Spleen (tissue), 11 donors: ENCODE measurements at regions not wholly inside any gene's neighbourhood (a gene's known extent, or its start where the extent isn't known, plus 50 kb on each side); places are given as distances from the start of the nearest gene placed in this dataset.

Experiments
- DNase-seq: peaks from one replicate; pipeline ENCODE4 v3.0.0-alpha.2; 2020
- H3K27ac ChIP-seq, 8 donors: fragments of 200-600 bp; sonication (generic) in 7 of 8; 1 replicate in 4 of 8; 2 replicates in 4 of 8; pipeline versions ENCODE4 v1.5.0 to v1.8.0; 2016 to 2021; ENCODE audit warnings: inconsistent platforms in 4 of 8, mild to moderate bottlenecking in 4 of 8, moderate library complexity in 1 of 8
- H3K27me3 ChIP-seq, 7 donors: fragments of 200-600 bp; sonication (generic) in 6 of 7; replicated peaks in 1 of 7; 1 replicate in 4 of 7; 2 replicates in 3 of 7; pipeline versions ENCODE4 v1.5.0 to v1.8.0; 2016 to 2021; ENCODE audit warnings: inconsistent platforms in 3 of 7, mild to moderate bottlenecking in 1 of 7
- H3K36me3 ChIP-seq, 6 donors: fragments of 200-600 bp; sonication (generic) in 5 of 6; 1 replicate in 4 of 6; 2 replicates in 2 of 6; pipeline versions ENCODE4 v1.5.0 to v1.8.0; 2016 to 2021; ENCODE audit warnings: inconsistent platforms in 2 of 6
- H3K4me1 ChIP-seq, 6 donors: fragments of 200-600 bp; sonication (generic) in 5 of 6; 1 replicate in 3 of 6; 2 replicates in 3 of 6; pipeline versions ENCODE4 v1.5.0 to v1.8.0; 2016 to 2021; ENCODE audit warnings: inconsistent platforms in 3 of 6
- H3K4me3 ChIP-seq, 8 donors: fragments of 200-600 bp; sonication (generic) in 7 of 8; 1 replicate in 4 of 8; 2 replicates in 4 of 8; pipeline versions ENCODE4 v1.5.0 to v1.8.0; 2016 to 2021; ENCODE audit warnings: inconsistent platforms in 4 of 8, mild to moderate bottlenecking in 4 of 8, moderate library complexity in 2 of 8
- H3K9me3 ChIP-seq, 8 donors: fragments of 200-600 bp; sonication (generic) in 7 of 8; 1 replicate in 4 of 8; 2 replicates in 4 of 8; pipeline versions ENCODE4 v1.5.0 to v1.8.0; 2016 to 2021; ENCODE audit warnings: inconsistent platforms in 4 of 8
- POLR2A ChIP-seq, 3 donors: fragments of 450-650 bp; IDR thresholded peaks; one replicate each; pipeline ENCODE4 v1.5.1; 2017; ENCODE audit warnings: antibody characterized with exemption in 3 of 3, mild to moderate bottlenecking in 1 of 3
- POLR2AphosphoS5 ChIP-seq, 3 donors: sonication (generic); formaldehyde crosslinking; IDR thresholded peaks; one replicate each; pipeline ENCODE4 v1.5.1; 2017; ENCODE audit warnings: antibody characterized with exemption in 3 of 3
- WGBS, 5 donors: extraction: QIAGEN DNeasy Blood & Tissue Kit in 3 of 5; methylation state at CpG; one replicate each; pipeline versions ENCODE4 v1.1.5 to v1.1.7; 2013 to 2018; 5-methylcytosine and 5-hydroxymethylcytosine counted together
- intact Hi-C: fragments of 100-400 bp; cut with DNase I; formaldehyde crosslinking; loops from one replicate; pipeline ENCODE4 v1.15.0; 2023; ENCODE audit warnings: low total_unique reads
- TF ChIP-seq, protein P1 (sequence below), 11 experiments: fragments of 200-600 bp in 7 of 11; fragments of 450-650 bp in 4 of 11; sonication (generic) in 4 of 11; IDR thresholded peaks in 8 of 11; conservative IDR thresholded peaks in 3 of 11; 1 replicate in 7 of 11; 2 replicates in 4 of 11; pipeline versions ENCODE4 v1.4.0 to v1.8.0; 2016 to 2021; ENCODE audit warnings: antibody characterized with exemption in 11 of 11, inconsistent platforms in 4 of 11, mild to moderate bottlenecking in 1 of 11
- donor health status: healthy with polysubstance abuse.
- donor health status: DM: no; HTN: no; CAD: no; lungs with moderate emphysema.
- donor health status: DM: no; HTN: no; CAD: no.
- donor health status: Bipolar disorder and iron deficiency.
- donor health status: healthy.
- donor health status: DM: no; HTN: no; CAD: no.
- donor health status: DM: yes; HTN: yes; CAD: no.

DNA sequence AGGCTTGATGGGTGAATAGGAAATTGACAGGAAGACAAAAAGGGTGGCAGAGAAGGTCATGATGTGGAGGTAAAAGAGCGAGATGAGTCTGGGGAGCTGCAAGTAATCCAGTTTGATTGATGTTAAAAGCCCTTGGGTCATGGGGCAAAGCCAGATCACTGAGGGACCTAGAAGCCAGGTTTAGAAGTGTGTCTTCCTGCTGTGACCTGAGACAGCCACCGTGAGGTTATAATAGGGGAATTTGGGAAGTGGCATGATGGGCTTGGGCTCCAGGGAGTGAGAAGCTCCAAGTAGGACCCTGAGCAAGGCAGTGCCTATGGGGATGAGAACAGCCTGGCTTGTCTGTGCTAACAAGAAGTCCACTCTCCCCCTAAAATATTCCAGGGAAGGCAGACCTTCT, 298.5 kb downstream of the RPLP1 start:
- TF ChIP-seq POLR2A (IDR thresholded peaks at IDR 0.05) = no peak
- TF ChIP-seq POLR2AphosphoS5 (IDR thresholded peaks at IDR 0.05) = no peak
- TF ChIP-seq, protein P1, sequence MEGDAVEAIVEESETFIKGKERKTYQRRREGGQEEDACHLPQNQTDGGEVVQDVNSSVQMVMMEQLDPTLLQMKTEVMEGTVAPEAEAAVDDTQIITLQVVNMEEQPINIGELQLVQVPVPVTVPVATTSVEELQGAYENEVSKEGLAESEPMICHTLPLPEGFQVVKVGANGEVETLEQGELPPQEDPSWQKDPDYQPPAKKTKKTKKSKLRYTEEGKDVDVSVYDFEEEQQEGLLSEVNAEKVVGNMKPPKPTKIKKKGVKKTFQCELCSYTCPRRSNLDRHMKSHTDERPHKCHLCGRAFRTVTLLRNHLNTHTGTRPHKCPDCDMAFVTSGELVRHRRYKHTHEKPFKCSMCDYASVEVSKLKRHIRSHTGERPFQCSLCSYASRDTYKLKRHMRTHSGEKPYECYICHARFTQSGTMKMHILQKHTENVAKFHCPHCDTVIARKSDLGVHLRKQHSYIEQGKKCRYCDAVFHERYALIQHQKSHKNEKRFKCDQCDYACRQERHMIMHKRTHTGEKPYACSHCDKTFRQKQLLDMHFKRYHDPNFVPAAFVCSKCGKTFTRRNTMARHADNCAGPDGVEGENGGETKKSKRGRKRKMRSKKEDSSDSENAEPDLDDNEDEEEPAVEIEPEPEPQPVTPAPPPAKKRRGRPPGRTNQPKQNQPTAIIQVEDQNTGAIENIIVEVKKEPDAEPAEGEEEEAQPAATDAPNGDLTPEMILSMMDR (IDR thresholded peaks at IDR 0.05 in 8 of 11, conservative IDR thresholded peaks at IDR 0.05 in 3 of 11) = no peak
- WGBS, 5 donors = 73 to 89% (median 80%) methylated on average over 2 of the region's 2 CpGs
- intact Hi-C loops = no loop called here
- H3K4me3 ChIP-seq = no peak overlapping the region
- no peak overlapping the region for H3K27ac ChIP-seq
- H3K4me1 ChIP-seq = peaks cover 14 to 36% (median 20%) of the 10 kb centered on the region in 6 donors
- DNase-seq = no peak
- H3K9me3 ChIP-seq = peaks cover 0 to 11% (median 4%) of the 10 kb centered on the region in 8 donors
- H3K27me3 ChIP-seq = peaks cover 0 to 8% (median 0%) of the 10 kb centered on the region in 7 donors
- H3K36me3 ChIP-seq = no peaks in the 10 kb centered on the region

DNA sequence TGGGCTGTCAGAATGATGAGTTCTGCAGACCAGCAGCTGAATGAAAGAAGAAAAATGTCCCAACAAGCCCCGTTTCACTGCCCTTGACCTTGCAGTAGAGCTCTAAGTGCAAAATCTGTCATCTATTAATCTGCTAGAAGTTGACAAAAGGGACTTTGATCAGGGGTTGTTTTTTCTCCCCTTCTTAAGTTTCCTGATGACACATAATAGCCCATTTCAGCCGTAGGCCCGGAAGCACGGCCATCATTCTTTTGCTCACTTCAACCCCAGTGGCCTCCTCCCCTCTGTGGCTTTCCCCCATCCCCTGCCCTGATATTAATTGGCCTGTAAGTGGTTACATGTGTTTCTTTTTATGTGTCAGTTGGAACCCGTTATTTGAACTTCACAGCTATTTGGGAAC, 298.9 kb downstream of the RPLP1 start:
- H3K27me3 ChIP-seq = peaks cover 0 to 6% (median 0%) of the 10 kb centered on the region in 7 donors
- H3K4me1 ChIP-seq = peaks cover 18 to 40% (median 24%) of the 10 kb centered on the region in 6 donors
- peaks cover 0 to 11% (median 4%) of the 10 kb centered on the region in 8 donors for H3K9me3 ChIP-seq
- DNase-seq = no peak
- H3K4me3 ChIP-seq = no peak overlapping the region
- intact Hi-C loops = no loop called here
- TF ChIP-seq POLR2AphosphoS5 (IDR thresholded peaks at IDR 0.05) (no peak), POLR2A (IDR thresholded peaks at IDR 0.05) (no peak)
- TF ChIP-seq, protein P1 (IDR thresholded peaks at IDR 0.05 in 8 of 11, conservative IDR thresholded peaks at IDR 0.05 in 3 of 11) = no peak
- H3K36me3 ChIP-seq = no peaks in the 10 kb centered on the region
- no peak overlapping the region for H3K27ac ChIP-seq
- 67 to 89% (median 72%) methylated on average over 5 of the region's 5 CpGs for WGBS, 5 donors

DNA sequence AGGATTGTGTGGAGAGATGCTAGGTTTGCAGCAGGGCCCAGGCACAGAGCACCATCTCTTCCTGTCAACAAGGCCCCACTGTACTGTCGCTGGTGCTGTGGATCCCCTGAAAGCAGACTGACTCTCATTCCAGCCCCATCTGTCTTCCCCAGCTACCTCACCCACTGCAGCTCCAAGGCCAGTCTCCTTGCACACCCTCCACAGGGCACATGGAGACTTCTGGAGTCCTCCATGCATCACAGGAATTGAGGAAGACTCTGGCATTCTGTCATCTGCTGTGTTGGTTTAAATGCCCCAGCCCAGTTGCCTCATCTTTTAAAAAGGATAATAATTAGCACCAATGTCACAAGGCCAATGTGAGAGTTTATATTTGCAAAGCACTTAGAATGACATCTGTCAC, 301.2 kb downstream of the RPLP1 start:
- TF ChIP-seq, protein P1 (IDR thresholded peaks at IDR 0.05 in 8 of 11, conservative IDR thresholded peaks at IDR 0.05 in 3 of 11) = no peak
- no peak for TF ChIP-seq POLR2AphosphoS5 (IDR thresholded peaks at IDR 0.05)
- Histone ChIP-seq H3K27ac (peak overlapping the region in 3 of 8 donors; percentile 76 to 95 (median 77)), H3K27me3 (no peaks in the 10 kb centered on the region), H3K4me1 (peaks cover 30 to 63% (median 47%) of the 10 kb centered on the region in 6 donors), H3K9me3 (peaks cover 0 to 11% (median 4%) of the 10 kb centered on the region in 8 donors), H3K4me3 (peak overlapping the region in 1 of 8 donors; percentile 3), H3K36me3 (no peaks in the 10 kb centered on the region)
- intact Hi-C loops = no loop called here
- DNase-seq = no peak
- WGBS, 5 donors = 89 to 100% (median 100%) methylated on average over 1 of the region's 1 CpG

DNA sequence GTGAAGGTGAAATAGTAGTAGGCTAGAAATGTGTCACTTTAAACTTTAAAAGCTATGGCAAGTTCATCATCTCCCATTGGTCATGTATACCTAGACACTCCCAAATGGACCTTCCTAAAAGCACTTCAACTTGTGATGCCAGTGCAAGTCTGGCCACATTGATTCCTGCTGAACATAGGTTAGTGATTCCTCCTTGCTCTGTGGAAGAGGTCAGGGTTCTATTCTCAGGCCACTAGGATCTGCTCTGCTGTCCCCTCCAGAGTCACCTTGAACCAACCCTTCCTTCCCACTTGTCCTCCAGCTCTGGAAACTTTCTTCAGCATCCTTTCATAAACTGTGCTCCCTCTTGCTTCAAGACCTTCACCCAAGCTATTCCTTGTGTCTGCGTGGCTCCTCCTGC, 301.7 kb downstream of the RPLP1 start:
- H3K9me3 ChIP-seq = peaks cover 0 to 11% (median 4%) of the 10 kb centered on the region in 8 donors
- no peak for DNase-seq
- intact Hi-C loops = no loop called here
- H3K27me3 ChIP-seq = no peaks in the 10 kb centered on the region
- WGBS, 5 donors = 85 to 96% (median 96%) methylated on average over 1 of the region's 1 CpG
- H3K27ac ChIP-seq = peak overlapping the region in 4 of 8 donors; percentile 54 to 95 (median 76)
- TF ChIP-seq POLR2A (IDR thresholded peaks at IDR 0.05) = no peak
- TF ChIP-seq, protein P1 (IDR thresholded peaks at IDR 0.05 in 8 of 11, conservative IDR thresholded peaks at IDR 0.05 in 3 of 11) = no peak
- TF ChIP-seq POLR2AphosphoS5 (IDR thresholded peaks at IDR 0.05) = no peak
- H3K4me3 ChIP-seq = peak overlapping the region in 1 of 8 donors; percentile 38
- peaks cover 35 to 65% (median 51%) of the 10 kb centered on the region in 6 donors for H3K4me1 ChIP-seq
- no peaks in the 10 kb centered on the region for H3K36me3 ChIP-seq
